Prostate gland (tissue), 2 donors: ENCODE measurements at regions not wholly inside any gene's neighbourhood (a gene's known extent, or its start where the extent isn't known, plus 50 kb on each side); places are given as distances from the start of the nearest gene placed in this dataset.

Source experiments
- CTCF ChIP-seq, 4 experiments: fragments of 200-600 bp in 2 of 4; fragments of 450-650 bp in 2 of 4; sonication (generic) in 2 of 4; IDR thresholded peaks; 1 replicate in 3 of 4; 2 replicates in 1 of 4; pipeline ENCODE4 v1.5.1; 2016 to 2019; ENCODE audit warnings: antibody characterized with exemption in 4 of 4, mild to moderate bottlenecking in 2 of 4, moderate library complexity in 2 of 4
- POLR2A ChIP-seq: fragments of 450-650 bp; IDR thresholded peaks from one replicate; pipeline ENCODE4 v1.6.1; 2016; ENCODE audit warnings: antibody characterized with exemption, mild to moderate bottlenecking

GRCh38 chr21:18178509-18178908 lies 66.1 kb upstream of the CHODL start:
- TF ChIP-seq POLR2A (no peak), CTCF (IDR thresholded peaks at IDR 0.05) (no peak)
